ENCODE measurements at regions not wholly inside any gene's neighbourhood (a gene's known extent, or its start where the extent isn't known, plus 50 kb on each side); places are given as distances from the start of the nearest gene placed in this dataset.

DNA sequence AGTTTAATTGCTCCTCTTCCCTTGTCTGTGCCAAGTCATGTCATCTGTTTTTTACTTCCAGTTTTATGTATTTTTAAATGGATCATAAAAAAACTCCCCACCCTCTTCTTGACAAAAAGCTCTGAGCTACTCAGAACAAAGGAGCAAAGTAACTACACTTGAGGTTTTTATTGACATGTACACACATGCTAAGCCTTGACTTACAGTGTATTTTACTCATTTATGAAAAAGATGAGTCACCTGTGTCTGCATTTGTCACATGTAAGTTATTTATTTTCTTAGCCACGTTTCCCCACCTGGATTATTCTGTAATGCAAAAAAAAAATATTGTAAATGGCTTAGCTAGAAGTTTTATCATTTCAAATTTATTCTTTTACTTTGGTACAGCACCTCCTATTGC lies 628.8 kb upstream of the SLC35B3 start:
- Histone ChIP-seq H3K9ac (ENCODE audit: low read length) (no peak overlapping the region), H3K27me3 (ENCODE audit: insufficient read depth, low read length) (no peaks in the 10 kb centered on the region), H3K4me3 (ENCODE audit: insufficient read depth, low read depth, low read length) (no peak overlapping the region), H3K9me3 (ENCODE audit: insufficient read depth, low read depth, low read length) (no peaks in the 10 kb centered on the region), H3K27ac (ENCODE audit: low read depth, low read length) (no peak overlapping the region), H2AFZ (ENCODE audit: low read depth, low read length) (no peak overlapping the region), H3K36me3 (ENCODE audit: insufficient read depth, low read length) (no peaks in the 10 kb centered on the region), H3K79me2 (ENCODE audit: insufficient read depth, low read length) (no peaks in the 10 kb centered on the region), H3K4me1 (ENCODE audit: insufficient read depth, low read length) (no peaks in the 10 kb centered on the region), H4K20me1 (ENCODE audit: insufficient read depth, low read length) (no peaks in the 10 kb centered on the region), H3K4me2 (ENCODE audit: low read length) (no peak overlapping the region)
- Mint-ChIP-seq H3K4me3 (ENCODE audit: unreplicated experiment) (no peak overlapping the region), H3K4me1 (ENCODE audit: low read depth, unreplicated experiment) (no peaks in the 10 kb centered on the region), H3K9me3 (ENCODE audit: unreplicated experiment) (no peaks in the 10 kb centered on the region), H3K36me3 (ENCODE audit: low read depth, unreplicated experiment) (no peaks in the 10 kb centered on the region), H3K27ac (ENCODE audit: unreplicated experiment) (no peak overlapping the region), H3K27me3 (ENCODE audit: low read depth, unreplicated experiment) (no peaks in the 10 kb centered on the region)
- FAIRE-seq: no peak
- TF ChIP-seq EZH2 (IDR thresholded peaks at IDR 0.05; ENCODE audit: insufficient read depth, low read length): no peak
- TF ChIP-seq, protein P1, sequence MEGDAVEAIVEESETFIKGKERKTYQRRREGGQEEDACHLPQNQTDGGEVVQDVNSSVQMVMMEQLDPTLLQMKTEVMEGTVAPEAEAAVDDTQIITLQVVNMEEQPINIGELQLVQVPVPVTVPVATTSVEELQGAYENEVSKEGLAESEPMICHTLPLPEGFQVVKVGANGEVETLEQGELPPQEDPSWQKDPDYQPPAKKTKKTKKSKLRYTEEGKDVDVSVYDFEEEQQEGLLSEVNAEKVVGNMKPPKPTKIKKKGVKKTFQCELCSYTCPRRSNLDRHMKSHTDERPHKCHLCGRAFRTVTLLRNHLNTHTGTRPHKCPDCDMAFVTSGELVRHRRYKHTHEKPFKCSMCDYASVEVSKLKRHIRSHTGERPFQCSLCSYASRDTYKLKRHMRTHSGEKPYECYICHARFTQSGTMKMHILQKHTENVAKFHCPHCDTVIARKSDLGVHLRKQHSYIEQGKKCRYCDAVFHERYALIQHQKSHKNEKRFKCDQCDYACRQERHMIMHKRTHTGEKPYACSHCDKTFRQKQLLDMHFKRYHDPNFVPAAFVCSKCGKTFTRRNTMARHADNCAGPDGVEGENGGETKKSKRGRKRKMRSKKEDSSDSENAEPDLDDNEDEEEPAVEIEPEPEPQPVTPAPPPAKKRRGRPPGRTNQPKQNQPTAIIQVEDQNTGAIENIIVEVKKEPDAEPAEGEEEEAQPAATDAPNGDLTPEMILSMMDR (IDR thresholded peaks at IDR 0.05; ENCODE audit: insufficient read depth, low read depth, low read length): no peak
- no peak for DNase-seq (ENCODE audit: low read depth)

DNA sequence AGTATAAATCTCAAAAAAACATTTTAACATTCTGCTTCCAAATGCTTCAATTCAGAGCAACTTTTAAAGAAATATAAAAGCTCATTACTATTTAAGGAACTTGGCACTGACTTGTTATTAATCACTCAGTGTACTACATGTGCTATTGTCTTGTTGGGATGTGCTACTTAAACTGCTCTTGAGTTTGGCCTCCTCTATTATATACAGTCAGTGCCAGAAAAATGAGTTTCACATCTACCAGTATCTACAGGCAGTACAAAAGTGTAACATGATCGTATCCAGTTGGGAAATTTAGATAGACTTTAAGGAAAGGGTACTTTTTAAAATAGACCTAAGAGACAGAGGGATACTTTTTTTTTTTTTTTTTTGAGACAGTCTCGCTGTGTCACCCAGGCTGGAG lies 627.3 kb upstream of the SLC35B3 start:
- DNase-seq (ENCODE audit: low read depth) (no peak), FAIRE-seq (no peak)
- Histone ChIP-seq H3K36me3 (ENCODE audit: insufficient read depth, low read length) (no peaks in the 10 kb centered on the region), H3K4me3 (ENCODE audit: insufficient read depth, low read depth, low read length) (no peak overlapping the region), H3K9ac (ENCODE audit: low read length) (no peak overlapping the region), H4K20me1 (ENCODE audit: insufficient read depth, low read length) (no peaks in the 10 kb centered on the region), H2AFZ (ENCODE audit: low read depth, low read length) (no peak overlapping the region), H3K27ac (ENCODE audit: low read depth, low read length) (no peak overlapping the region), H3K4me2 (ENCODE audit: low read length) (no peak overlapping the region), H3K27me3 (ENCODE audit: insufficient read depth, low read length) (no peaks in the 10 kb centered on the region), H3K4me1 (ENCODE audit: insufficient read depth, low read length) (no peaks in the 10 kb centered on the region), H3K9me3 (ENCODE audit: insufficient read depth, low read depth, low read length) (no peaks in the 10 kb centered on the region), H3K79me2 (ENCODE audit: insufficient read depth, low read length) (no peaks in the 10 kb centered on the region)
- Mint-ChIP-seq H3K27ac (ENCODE audit: unreplicated experiment) (no peak overlapping the region), H3K27me3 (ENCODE audit: low read depth, unreplicated experiment) (no peaks in the 10 kb centered on the region), H3K4me1 (ENCODE audit: low read depth, unreplicated experiment) (no peaks in the 10 kb centered on the region), H3K36me3 (ENCODE audit: low read depth, unreplicated experiment) (no peaks in the 10 kb centered on the region), H3K4me3 (ENCODE audit: unreplicated experiment) (no peak overlapping the region), H3K9me3 (ENCODE audit: unreplicated experiment) (no peaks in the 10 kb centered on the region)
- no peak for TF ChIP-seq EZH2 (IDR thresholded peaks at IDR 0.05; ENCODE audit: insufficient read depth, low read length)
- TF ChIP-seq, protein P1 (IDR thresholded peaks at IDR 0.05; ENCODE audit: insufficient read depth, low read depth, low read length): no peak

DNA sequence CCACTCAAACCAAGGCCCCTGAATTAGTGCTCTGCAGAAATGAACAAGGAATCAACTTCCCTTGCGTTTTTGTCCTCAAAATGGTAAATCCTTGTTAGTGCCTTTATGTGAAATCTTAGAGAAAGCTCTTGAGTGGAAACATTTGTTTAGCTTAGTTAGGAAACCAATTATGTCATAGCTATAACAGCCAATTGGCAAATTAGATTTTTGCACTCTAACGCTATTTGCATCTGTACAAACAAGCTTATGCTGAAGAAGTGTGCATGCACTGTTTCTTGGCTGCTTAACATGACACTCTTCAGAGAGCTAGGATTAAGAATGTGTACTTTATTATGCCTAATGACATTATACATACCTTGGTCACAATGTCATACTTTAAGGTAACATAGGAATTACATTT lies 622.6 kb upstream of the SLC35B3 start:
- Histone ChIP-seq H3K9me3 (ENCODE audit: insufficient read depth, low read depth, low read length) (no peaks in the 10 kb centered on the region), H3K27ac (ENCODE audit: low read depth, low read length) (no peak overlapping the region), H3K4me3 (ENCODE audit: insufficient read depth, low read depth, low read length) (no peak overlapping the region), H3K4me1 (ENCODE audit: insufficient read depth, low read length) (no peaks in the 10 kb centered on the region), H2AFZ (ENCODE audit: low read depth, low read length) (no peak overlapping the region), H3K36me3 (ENCODE audit: insufficient read depth, low read length) (no peaks in the 10 kb centered on the region), H3K9ac (ENCODE audit: low read length) (no peak overlapping the region), H3K4me2 (ENCODE audit: low read length) (no peak overlapping the region), H3K79me2 (ENCODE audit: insufficient read depth, low read length) (no peaks in the 10 kb centered on the region), H4K20me1 (ENCODE audit: insufficient read depth, low read length) (no peaks in the 10 kb centered on the region), H3K27me3 (ENCODE audit: insufficient read depth, low read length) (no peaks in the 10 kb centered on the region)
- Mint-ChIP-seq H3K9me3 (ENCODE audit: unreplicated experiment) (no peaks in the 10 kb centered on the region), H3K4me1 (ENCODE audit: low read depth, unreplicated experiment) (no peaks in the 10 kb centered on the region), H3K27ac (ENCODE audit: unreplicated experiment) (no peak overlapping the region), H3K36me3 (ENCODE audit: low read depth, unreplicated experiment) (no peaks in the 10 kb centered on the region), H3K27me3 (ENCODE audit: low read depth, unreplicated experiment) (no peaks in the 10 kb centered on the region), H3K4me3 (ENCODE audit: unreplicated experiment) (no peak overlapping the region)
- DNase-seq (ENCODE audit: low read depth): no peak
- TF ChIP-seq, protein P1 (IDR thresholded peaks at IDR 0.05; ENCODE audit: insufficient read depth, low read depth, low read length): no peak
- no peak for TF ChIP-seq EZH2 (IDR thresholded peaks at IDR 0.05; ENCODE audit: insufficient read depth, low read length)
- no peak for FAIRE-seq
